Kasumi-1 (cell line): ENCODE measurements at regions not wholly inside any gene's neighbourhood (a gene's known extent, or its start where the extent isn't known, plus 50 kb on each side); places are given as distances from the start of the nearest gene placed in this dataset.
"Not testable (repeated sequence)": the region's sequence is repeated elsewhere in the genome, so short reads cannot be mapped to it uniquely, and the experiment has no call there.

ENCODE experiments used
- DNase-seq, 2 experiments: peaks; one replicate each; lab custom pipeline; 2025; lab: John Stamatoyannopoulos, UW

DNA sequence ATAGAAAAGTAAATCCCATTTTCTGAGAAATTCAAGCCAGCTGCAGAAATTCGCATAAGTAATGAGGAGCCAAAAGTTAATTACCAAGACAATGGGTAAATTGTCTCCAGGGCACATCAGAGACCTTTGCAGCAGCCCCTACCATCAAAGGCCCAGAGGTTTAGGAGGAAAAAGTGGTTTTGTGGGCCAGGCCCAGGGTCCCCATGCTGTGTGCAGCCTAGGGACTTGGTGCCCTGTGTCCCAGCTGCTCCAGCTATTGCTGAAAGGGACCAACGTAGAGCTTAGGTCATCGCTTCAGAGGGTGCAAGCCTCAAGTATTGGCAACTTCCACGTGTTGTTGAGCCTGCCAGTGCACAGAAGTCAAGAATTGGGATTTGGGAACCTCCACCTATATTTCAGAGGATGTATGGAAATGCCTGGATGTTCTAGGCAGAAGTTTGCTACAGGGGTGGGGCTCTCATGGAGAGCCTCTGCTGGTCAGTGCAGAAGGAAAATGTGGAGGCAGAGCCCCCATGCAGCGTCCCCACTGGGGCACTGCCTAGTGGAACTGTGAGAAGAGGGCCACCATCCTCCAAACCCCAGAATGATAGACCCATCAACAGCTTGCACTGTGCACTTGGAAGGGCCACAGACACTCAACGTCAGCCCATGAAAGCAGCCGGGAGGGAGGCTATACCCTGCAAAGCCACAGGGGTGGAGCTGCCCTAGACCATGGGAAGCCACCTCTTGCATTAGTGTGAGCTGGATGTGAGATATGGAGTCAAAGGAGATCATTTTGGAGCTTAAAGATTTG is 731.3 kb upstream of the GRAMD2B start:
- not testable (repeated sequence) for DNase-seq

DNA sequence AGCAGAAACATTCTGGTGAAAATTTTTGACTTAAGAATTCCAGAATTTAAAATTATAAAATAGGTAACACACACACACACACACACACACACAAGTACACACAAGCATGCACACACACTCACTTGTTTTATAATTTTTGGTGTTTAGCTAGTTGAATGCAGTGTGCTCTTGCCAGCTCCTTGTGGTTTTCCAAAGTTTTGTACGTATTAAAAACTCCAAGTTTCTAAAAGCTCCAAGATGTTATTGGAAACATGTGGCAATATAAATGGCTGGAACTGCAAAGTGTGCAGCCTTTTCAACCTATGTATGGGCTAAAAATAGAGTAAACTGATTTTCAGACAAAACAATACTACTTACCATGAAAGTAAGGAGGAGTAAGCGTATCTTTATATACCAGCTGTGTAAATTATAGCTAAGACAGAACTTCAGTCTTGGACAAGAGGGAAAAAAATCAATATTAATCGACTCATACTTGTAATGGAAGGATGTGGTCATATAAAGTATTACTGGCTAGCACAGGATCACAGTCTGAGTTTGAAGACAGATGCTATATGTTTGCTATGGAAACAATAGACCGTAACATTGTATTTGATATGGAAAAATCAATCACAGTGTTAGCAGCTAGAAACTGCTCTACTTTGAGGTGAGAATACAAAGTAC is 727.1 kb upstream of the GRAMD2B start:
- no peak for DNase-seq

DNA sequence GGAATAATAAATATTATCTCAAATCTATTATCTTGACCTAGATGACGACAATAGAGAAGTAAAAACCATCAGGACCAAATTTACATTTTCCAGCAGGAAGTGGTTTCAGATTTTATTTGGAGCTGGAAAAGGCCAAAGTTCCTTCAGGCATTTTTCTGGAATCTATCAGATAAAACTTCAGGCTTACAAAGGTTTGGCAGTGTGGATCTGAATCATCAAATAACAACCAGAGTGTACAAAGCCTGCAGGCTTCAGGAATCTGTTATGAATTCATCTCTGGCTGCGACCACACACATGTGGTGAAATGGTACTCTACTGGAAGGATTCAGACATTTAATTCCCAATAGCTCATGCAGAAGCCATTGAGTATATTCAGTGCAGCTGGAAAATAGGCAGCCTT is 726.4 kb upstream of the GRAMD2B start:
- no peak for DNase-seq

DNA sequence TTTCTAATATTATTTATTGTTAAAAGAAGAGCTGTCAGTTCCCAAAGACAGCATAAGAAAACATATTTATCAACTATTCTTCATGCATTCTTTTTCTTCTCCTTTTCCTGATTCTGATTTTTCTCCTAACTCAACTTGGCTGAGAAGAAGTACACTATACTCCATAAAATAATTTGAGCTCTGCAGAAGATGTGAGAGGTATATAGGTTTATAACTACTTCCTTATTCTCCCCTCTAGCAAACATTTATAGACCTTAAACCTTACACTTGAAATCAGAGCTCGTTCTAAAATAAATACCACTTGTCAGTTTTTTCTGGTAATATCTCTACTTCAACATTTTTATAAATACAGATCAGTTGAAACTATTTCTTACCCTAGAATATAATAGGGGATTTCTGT is 724.8 kb upstream of the GRAMD2B start:
- no peak for DNase-seq

DNA sequence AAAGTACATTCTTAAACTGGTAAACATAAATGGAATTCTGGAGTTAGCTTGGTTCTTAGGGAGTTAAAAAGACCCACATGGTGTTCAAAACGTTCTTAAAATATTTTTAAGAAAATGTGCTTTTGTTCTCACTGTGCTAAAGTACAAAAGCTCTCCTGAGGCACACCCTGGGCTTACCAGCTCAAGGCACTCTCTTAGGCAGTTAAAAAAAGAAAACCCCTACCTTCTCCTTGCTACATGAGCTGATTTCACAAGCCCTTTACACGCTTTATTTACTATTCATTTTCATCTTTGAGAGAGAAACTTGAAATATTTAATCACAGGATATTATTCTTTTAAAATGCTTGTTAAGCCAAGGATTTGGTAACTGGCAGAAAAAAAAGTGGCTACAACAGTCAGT is 723.3 kb upstream of the GRAMD2B start:
- DNase-seq: no peak

DNA sequence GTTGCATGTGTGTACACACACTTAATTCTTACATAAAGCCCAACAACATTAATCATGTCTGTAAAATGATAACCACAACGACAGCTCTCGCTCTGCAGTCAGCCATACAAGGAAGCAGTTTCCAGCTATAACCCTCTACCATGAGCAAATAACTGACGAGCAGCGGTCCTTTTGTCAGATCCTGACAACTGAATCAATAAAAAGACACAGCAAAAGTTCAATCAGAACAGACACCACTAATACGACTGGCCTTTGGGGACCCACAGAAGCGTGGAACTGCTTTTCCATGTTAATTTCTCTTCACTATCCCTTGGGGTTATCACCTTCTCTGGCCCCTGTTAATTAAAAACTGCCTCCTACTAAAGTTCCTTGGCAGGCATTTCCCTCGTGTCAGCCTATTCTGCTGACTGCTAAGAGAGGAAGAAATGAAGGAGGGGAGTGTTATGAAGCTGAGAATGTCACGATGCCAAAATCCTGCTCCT is 722.8 kb upstream of the GRAMD2B start:
- no peak for DNase-seq

DNA sequence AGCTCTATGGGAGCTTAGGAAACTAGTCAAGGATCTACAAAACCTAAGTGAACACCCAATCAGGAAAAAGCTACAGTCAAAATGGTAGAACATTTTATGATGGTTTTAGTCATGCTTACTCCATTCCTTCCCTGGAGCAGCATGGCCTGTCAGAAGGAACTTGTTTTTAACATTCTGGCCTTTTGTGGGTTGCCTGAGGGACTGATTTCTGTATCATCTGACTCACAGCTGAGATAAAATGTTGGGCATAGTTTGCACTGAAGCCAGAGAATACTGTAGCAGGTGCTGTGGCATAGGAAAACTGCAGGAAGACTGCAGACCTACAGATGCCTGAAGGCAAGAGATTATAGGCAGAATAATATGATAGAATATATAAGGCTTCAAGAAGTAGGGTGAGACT is 719.6 kb upstream of the GRAMD2B start:
- no peak for DNase-seq

DNA sequence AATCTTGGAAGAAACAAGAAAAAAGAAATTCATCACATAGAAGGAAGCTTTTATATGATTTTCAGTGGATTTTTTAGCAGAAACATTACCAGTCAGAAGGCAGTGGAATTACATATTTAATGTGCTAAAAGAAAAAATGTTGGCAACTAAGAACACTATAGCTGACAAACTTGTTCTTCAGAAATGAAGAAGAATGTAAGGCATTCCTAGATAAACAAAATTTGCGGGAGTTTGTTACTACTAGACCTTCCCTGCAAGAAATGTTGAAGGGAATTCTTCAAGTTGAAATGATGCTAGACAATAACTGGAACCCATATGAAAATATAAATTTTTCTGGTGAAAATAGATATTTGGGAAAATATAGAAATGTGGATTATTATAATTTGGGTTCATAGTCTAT is 718.3 kb upstream of the GRAMD2B start:
- DNase-seq: no peak

DNA sequence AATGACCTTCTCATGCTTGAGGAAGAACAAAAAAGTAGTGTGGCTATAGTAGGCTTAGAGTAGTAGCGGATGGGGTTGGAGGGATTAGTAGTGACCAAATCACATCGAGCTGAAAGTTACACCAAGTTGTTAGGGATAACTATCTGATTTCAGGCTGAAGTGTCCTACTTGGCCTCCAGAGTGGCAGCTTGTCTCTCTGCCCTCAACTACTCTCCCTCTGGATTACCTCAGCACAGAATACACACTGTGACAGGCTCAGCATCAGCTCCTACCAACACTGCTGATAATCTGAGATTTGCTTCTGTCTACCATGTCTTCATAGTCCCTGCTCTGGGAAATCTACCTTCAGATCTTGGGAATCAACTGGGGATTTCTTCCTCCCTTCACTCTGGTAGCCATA is 714.6 kb upstream of the GRAMD2B start:
- DNase-seq: no peak

DNA sequence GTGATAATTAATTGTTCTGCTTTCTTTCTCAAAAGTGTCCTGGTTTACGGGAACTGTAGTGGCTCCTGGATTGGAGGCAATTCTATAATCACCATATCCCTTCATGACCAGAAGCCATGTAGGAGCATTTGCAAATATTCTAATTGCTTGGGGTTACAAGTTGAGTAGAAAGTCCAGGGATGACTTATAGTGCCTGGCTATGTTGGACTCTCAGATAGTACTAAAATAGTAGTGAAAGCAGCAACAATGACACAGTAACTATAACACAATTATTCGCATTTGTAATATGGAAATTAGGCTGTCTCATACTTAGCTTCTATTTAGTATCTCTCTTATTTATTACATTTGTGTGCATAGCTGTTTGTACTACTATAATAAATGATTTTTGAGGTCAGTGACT is 712.5 kb upstream of the GRAMD2B start:
- no peak for DNase-seq

DNA sequence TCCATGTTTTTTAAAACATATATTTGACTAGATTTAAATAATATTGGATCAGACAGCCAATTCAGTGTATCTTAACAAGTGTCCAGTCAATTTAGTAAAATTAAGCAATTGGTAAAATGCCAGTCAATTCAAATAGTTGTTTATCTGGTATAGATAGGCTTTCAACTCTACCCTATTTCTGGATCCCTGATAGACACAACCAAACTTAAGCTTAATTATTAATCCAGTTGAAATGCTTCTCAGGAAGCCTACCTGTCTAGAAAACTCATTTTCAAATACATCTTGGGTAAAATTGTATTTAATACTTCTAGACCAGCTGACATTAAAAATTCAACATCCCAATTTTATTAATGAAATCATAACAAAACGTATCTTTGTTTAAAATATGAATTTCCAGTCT is 710.8 kb upstream of the GRAMD2B start:
- no peak for DNase-seq

DNA sequence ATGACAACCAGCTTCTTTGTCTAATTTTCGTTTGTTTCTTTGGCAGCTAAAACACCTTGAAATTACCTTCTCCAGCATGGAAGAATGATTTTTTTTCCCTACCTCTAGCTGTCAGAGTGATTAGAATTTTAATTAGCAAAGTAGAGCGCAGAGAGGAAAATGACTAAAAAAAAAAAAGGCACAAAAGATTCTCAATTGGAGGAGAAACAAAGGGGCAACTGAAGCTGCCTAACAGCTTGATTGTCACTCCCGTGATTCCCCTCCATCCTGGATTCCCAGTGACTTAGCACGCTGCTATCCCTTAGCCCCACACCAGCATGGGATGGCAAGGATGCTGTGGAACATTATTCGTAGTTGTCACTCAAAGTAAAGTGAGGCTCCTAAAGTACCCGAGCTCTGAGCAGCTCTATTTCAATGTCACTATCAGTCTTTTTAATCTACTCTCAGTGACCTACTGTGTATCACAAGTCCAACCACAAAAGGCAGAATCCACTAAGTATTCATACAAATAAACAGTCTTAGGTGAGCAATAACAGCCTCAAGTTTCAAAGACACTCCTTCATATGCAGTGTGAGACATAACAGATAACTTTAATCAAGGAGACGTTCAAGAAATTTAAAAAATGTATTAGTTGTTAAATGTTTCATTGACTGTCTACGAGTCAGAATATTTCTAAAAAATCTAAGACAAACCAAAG is 710.0 kb upstream of the GRAMD2B start:
- DNase-seq: no peak

DNA sequence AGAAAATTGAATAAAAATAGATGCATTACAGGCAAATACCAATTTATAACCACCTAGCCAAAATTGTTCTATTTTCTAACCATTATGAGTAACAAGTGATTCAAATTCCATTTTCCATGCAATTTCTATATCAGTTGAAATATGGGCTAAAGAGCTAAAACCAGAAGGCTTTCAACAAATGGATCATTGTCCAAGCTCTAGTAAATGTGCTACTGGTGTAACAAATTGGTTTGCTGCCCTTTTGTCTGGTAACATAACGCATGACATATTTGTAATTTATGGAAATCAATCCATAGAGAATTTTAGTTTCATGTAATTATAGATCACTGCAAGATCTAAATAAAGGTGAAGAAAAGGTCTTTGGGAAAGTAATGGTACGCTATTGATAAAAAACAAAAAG is 708.0 kb upstream of the GRAMD2B start:
- no peak for DNase-seq

DNA sequence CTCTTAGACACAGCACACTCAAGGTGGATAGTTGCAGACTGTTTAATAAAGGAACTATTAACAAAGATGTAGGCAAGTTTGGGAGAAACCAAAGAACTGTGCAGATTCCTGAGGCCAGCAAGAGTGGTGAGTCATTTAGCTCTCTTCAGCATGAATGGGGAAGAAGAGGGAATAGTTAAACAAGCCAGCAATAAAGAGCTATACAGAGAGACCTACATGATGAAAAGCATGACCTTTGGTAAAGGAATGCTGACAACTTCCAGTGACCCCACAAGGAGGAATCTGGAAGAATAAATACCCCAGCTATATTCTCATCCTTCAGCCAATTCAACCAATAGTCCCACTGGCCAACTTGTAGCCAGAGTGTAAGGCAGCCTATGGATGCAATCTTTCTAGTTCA is 706.0 kb upstream of the GRAMD2B start:
- DNase-seq: no peak

DNA sequence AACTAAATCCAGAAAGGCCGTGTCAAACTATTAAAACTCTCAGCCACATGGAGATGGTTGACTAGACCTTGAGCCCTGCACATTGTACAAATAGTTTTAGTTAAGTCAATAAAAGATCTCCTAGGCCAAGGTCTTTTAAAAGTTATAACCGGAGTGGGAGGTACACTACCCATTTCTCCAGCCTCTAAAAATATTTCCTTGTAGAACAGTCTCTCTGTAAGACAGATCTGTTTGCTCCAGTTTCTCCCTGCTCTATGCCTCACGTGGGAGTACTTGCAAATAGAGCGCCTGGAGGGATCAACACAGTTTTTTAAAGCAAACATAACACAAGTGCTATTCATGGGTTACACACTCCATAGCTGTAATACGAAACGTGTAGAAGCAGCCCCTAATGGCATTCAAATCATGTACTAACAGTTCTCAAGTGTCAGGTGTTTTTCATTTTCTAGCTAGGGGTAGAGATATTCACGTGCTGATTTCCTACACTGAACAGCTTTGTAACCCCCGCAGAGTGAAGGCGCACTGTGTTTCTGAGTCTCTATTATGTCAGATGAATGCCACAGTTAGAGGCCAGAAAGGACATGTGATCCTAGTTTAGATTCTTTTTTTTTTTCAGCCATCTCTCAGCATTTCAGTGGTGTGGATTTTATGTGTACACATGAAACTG is 703.4 kb upstream of the GRAMD2B start:
- DNase-seq: no peak

DNA sequence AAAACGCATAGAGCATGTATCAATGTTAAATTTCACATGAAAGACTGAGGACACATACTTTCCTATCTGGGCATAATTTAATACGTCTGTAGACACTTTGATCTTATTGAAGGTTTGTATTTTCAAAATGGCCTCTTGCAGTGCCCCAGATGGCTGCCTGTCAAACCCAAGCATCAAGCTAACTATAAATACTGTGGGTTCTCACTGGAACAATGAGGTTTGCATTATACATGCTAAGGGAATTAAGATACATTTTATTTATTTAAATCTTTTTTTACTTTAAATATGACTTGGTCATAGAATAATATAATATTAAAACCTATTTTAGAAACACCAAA is 702.9 kb upstream of the GRAMD2B start:
- no peak for DNase-seq

DNA sequence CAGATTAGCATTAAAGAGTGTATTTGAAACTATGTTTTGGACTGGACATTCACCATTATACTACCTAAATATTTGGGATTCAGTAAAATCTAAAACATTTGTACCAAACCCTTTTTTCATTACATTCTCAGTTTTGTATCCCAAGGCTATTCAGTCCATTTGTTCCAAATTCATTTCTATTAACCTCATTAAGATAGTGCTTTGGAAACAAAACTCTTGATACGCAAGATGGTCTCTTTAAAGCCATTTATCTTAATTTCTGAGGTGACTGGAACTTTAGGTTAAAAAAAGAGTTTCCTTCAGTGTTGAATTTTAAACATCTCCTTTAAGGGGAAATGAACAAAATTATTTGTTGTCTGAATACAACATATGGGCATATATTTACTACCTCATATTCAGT is 702.5 kb upstream of the GRAMD2B start:
- no peak for DNase-seq

DNA sequence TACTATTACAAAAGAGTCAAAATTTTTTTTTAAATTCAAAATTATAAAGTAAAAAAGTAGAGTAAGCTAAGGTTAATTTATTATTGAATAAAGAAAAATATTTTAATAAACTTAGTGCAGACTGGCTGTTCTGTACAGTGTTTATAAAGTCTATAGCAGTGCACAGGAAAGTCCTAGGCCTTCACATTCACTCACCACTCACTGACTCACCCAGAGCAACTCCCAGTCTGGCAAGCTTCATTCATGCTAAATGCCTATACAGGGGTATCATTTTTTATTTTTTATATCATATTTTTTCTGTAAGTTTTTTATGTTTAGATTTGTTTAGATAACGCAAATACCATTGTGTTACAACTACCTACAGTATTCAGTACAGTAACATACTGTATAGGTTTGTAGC is 700.7 kb upstream of the GRAMD2B start:
- DNase-seq: no peak

DNA sequence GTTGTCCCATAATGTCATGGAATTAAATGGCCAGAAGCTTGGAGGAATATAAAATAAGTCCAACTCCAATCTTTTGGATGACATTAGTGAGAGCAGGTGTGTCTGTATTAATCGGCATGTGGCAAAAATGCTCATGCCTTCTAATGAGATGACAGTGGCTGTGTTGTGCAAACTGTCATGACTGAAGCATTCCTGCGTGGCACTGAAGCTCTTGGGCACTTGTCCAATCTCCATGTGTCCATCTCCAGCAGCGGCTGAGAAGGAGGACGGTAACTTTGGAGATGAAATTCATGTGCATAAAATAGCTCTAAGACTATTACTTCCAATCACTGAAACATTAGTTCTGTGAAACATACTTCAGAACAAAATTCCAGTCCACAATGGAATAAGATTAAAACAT is 697.5 kb upstream of the GRAMD2B start:
- DNase-seq: no peak

DNA sequence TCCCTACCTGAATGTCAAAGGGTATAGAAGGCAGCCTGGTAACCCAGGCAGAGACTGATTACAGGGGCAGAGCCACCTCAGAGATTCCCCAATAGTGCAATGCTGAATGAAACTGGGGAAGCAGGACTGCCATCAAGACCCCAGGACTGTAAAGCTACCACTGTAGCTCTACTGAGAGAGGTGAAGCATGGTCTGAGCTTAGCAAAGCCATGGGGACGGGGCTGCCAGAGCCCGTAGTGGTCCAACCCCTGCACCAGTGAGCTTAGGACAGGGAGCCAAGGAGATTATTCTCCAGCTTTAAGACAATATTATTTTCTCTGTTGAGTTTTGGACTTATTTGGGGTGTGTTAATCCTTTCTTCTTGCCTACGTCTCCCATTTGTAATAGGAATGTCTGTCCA is 679.3 kb upstream of the GRAMD2B start:
- DNase-seq: no peak

DNA sequence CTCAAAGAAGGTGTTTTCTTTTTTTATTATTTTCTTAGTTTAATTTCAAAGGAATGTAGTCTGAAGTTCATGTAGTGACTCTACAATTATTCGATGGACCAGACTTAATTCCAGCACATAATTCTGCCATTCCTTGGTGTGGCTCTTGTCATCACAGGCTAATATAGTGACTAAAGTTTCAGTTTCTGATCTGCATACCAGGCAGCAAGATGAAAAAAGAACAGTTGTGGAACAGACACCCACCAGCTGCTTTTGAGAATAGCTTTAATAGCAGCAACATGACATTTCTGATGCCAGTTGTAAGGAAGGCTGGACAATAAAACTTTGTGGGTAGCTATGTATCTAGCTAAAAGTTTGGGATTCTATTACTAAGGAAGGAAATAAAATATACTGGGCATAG is 676.3 kb upstream of the GRAMD2B start:
- DNase-seq: no peak

DNA sequence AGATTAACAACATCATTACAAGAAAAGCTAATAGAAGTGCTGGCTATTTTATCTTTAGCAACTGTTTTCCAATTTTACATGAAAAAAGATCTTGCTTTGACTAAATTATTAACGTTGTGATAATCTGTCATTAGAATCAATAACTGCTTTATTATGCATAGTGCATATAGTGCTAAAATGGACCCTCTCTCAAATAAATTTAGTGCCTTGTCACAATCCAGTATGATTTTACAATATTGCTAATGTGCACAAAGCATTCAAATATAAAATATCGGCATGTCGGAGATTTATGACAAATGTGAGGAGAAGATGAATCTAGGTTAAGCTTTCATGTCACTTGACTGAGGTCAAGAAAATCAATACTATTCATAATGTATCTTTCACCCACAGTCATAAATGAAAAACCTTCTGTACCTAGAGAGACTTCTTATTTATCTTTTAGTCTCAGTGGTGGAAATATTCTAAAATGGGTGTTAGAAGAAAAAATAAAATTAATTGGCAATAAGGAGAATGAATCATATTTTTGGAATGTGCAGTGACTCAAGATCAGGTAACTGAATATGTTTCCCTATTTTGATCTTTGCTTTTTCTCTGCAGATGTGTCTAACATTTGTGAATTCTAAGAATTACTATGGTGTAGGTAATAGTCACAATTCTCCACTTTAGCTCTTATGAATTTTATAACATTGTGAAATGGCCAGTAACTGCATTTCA is 672.9 kb upstream of the GRAMD2B start:
- DNase-seq: no peak
